IPS-NIHi11 (cell line): ENCODE measurements at regions not wholly inside any gene's neighbourhood (a gene's known extent, or its start where the extent isn't known, plus 50 kb on each side); places are given as distances from the start of the nearest gene placed in this dataset.
A peak's percentile ranks its signal among the peaks of the same experiment; 100 is the strongest.
"Not testable (repeated sequence)": the region's sequence is repeated elsewhere in the genome, so short reads cannot be mapped to it uniquely, and the experiment has no call there.

Experiments
- DNase-seq: peaks from one replicate; pipeline ENCODE4 v3.0.0; 2012; ENCODE audit warnings: mixed read lengths, low spot score

- DNase-seq, result no peak
These were observed 354.0 kb upstream of the CDH8 start for GRCh38 chr16:62390214-62390613.

GRCh38 chr16:62386411-62386810, 350.2 kb upstream of the CDH8 start:
- no peak for DNase-seq

GRCh38 chr16:62383941-62384340, 347.7 kb upstream of the CDH8 start:
- DNase-seq, result no peak

- no peak for DNase-seq
These were observed 334.2 kb upstream of the CDH8 start for GRCh38 chr16:62370445-62370844.

GRCh38 chr16:62363501-62363900, 327.3 kb upstream of the CDH8 start:
- peak; percentile 19 for DNase-seq

GRCh38 chr16:62353355-62353754, 317.1 kb upstream of the CDH8 start:
- no peak for DNase-seq

- DNase-seq, result no peak
These were observed 306.0 kb upstream of the CDH8 start for GRCh38 chr16:62342216-62342615.

- DNase-seq, result no peak
These were observed 299.1 kb upstream of the CDH8 start for GRCh38 chr16:62335356-62335755.

GRCh38 chr16:62321606-62322005, 285.4 kb upstream of the CDH8 start:
- no peak for DNase-seq

- no peak for DNase-seq
These were observed 262.4 kb upstream of the CDH8 start for GRCh38 chr16:62298600-62298999.

- DNase-seq, result no peak
These were observed 258.2 kb upstream of the CDH8 start for GRCh38 chr16:62294213-62294972.

GRCh38 chr16:62288990-62289629, 252.9 kb upstream of the CDH8 start:
- no peak for DNase-seq

GRCh38 chr16:62280506-62280905, 244.3 kb upstream of the CDH8 start:
- no peak for DNase-seq

GRCh38 chr16:62277942-62278341, 241.7 kb upstream of the CDH8 start:
- DNase-seq, result no peak

GRCh38 chr16:62276637-62277036, 240.4 kb upstream of the CDH8 start:
- no peak for DNase-seq

- no peak for DNase-seq
These were observed 235.8 kb upstream of the CDH8 start for GRCh38 chr16:62272035-62272434.

- DNase-seq, result no peak
These were observed 225.5 kb upstream of the CDH8 start for GRCh38 chr16:62261760-62262159.

- not testable (repeated sequence) for DNase-seq
These were observed 222.7 kb upstream of the CDH8 start for GRCh38 chr16:62258931-62259435.

- DNase-seq, result peak; percentile 23
These were observed 220.2 kb upstream of the CDH8 start for GRCh38 chr16:62256406-62256805.

- no peak for DNase-seq
These were observed 218.6 kb upstream of the CDH8 start for GRCh38 chr16:62254847-62255246.

- no peak for DNase-seq
These were observed 218.1 kb upstream of the CDH8 start for GRCh38 chr16:62254372-62254771.

GRCh38 chr16:62253966-62254365, 217.7 kb upstream of the CDH8 start:
- DNase-seq, result no peak

- no peak for DNase-seq
These were observed 212.8 kb upstream of the CDH8 start for GRCh38 chr16:62249069-62249468.

- DNase-seq, result no peak
These were observed 204.5 kb upstream of the CDH8 start for GRCh38 chr16:62240722-62241121.
